ENCODE measurements at regions not wholly inside any gene's neighbourhood (a gene's known extent, or its start where the extent isn't known, plus 50 kb on each side); places are given as distances from the start of the nearest gene placed in this dataset.
A peak's percentile ranks its signal among the peaks of the same experiment; 100 is the strongest.

- intact Hi-C loops (cut with DNase I; ENCODE audit: low total_unique reads): no loop called here
- WGBS, 2 donors: 81 to 86% methylated on average over 12 to 13 of the region's 13 CpGs
- Histone ChIP-seq H3K27ac (no peak overlapping the region), H3K4me1 (no peaks in the 10 kb centered on the region), H3K27me3 (no peaks in the 10 kb centered on the region), H3K36me3 (ENCODE audit: low read depth, missing control alignments) (no peaks in the 10 kb centered on the region), H3K4me3 (peak overlapping the region; percentile 12 to 26), H3K9me3 (no peaks in the 10 kb centered on the region)
- no peak for TF ChIP-seq CTCF (IDR thresholded peaks at IDR 0.05)
- no peak for TF ChIP-seq POLR2A (IDR thresholded peaks at IDR 0.05)
- peak; percentile 15 for DNase-seq
Observed at GRCh38 chr3:145333931-145334330, 827.1 kb downstream of the PLOD2 start.

GRCh38 chr3:145355206-145355605 is 805.8 kb downstream of the PLOD2 start:
- no peak for DNase-seq
- H3K4me3 ChIP-seq: no peak overlapping the region
- 91 to 96% methylated on average over 4 of the region's 4 CpGs for WGBS, 2 donors
- intact Hi-C loops (cut with DNase I; ENCODE audit: low total_unique reads): no loop called here
- no peaks in the 10 kb centered on the region for H3K36me3 ChIP-seq (ENCODE audit: low read depth, missing control alignments)
- no peaks in the 10 kb centered on the region for H3K4me1 ChIP-seq
- TF ChIP-seq CTCF (IDR thresholded peaks at IDR 0.05): no peak
- no peak for TF ChIP-seq POLR2A (IDR thresholded peaks at IDR 0.05)
- H3K9me3 ChIP-seq: no peaks in the 10 kb centered on the region
- H3K27ac ChIP-seq: no peak overlapping the region
- H3K27me3 ChIP-seq: no peaks in the 10 kb centered on the region

GRCh38 chr3:145357453-145357852 is 803.5 kb downstream of the PLOD2 start:
- H3K27me3 ChIP-seq: no peaks in the 10 kb centered on the region
- TF ChIP-seq CTCF (IDR thresholded peaks at IDR 0.05): no peak
- no peak for TF ChIP-seq POLR2A (IDR thresholded peaks at IDR 0.05)
- H3K36me3 ChIP-seq (ENCODE audit: low read depth, missing control alignments): no peaks in the 10 kb centered on the region
- intact Hi-C loops (cut with DNase I; ENCODE audit: low total_unique reads): no loop called here
- H3K27ac ChIP-seq: no peak overlapping the region
- no peaks in the 10 kb centered on the region for H3K4me1 ChIP-seq
- DNase-seq: no peak
- H3K9me3 ChIP-seq: no peaks in the 10 kb centered on the region
- 70 to 75% methylated on average over 4 to 5 of the region's 5 CpGs for WGBS, 2 donors
- H3K4me3 ChIP-seq: no peak overlapping the region

GRCh38 chr3:145359040-145359439 is 801.9 kb downstream of the PLOD2 start:
- no peak for DNase-seq

More at GRCh38 chr3:145359040-145359439, 801.9 kb downstream of the PLOD2 start:
- TF ChIP-seq CTCF (IDR thresholded peaks at IDR 0.05): no peak
- no peak for TF ChIP-seq POLR2A (IDR thresholded peaks at IDR 0.05)
- Histone ChIP-seq H3K27me3 (no peaks in the 10 kb centered on the region), H3K36me3 (ENCODE audit: low read depth, missing control alignments) (no peaks in the 10 kb centered on the region), H3K4me3 (no peak overlapping the region), H3K9me3 (no peaks in the 10 kb centered on the region), H3K4me1 (no peaks in the 10 kb centered on the region), H3K27ac (no peak overlapping the region)
- intact Hi-C loops (cut with DNase I; ENCODE audit: low total_unique reads): no loop called here
- WGBS, 2 donors: 72 to 77% methylated on average over 1 of the region's 1 CpG
